GM10248 (cell line): ENCODE measurements at regions not wholly inside any gene's neighbourhood (a gene's known extent, or its start where the extent isn't known, plus 50 kb on each side); places are given as distances from the start of the nearest gene placed in this dataset.

Experiments
- CTCF ChIA-PET: fragments of 300-600 bp; sonication (Branson Sonifier 250); formaldehyde crosslinking; extraction: SDS; loops from one replicate; lab custom pipeline; 2021; ENCODE audit warnings: antibody characterized with exemption; lab: Yijun Ruan, JAX
- POLR2A ChIA-PET: fragments of 350-650 bp; sonication (Branson Sonifier 250); formaldehyde crosslinking; extraction: SDS; loops from one replicate; lab custom pipeline; 2020; ENCODE audit warnings: antibody characterized with exemption; lab: Yijun Ruan, JAX
- DNase-seq: peaks from one replicate; pipeline ENCODE4 v3.0.0; 2012; ENCODE audit errors: extremely low spot score
- TF ChIP-seq, protein P1 (sequence below): IDR thresholded peaks from 2 replicates; pipeline ENCODE4 v1.5.1; 2012; ENCODE audit warnings: mild to moderate bottlenecking, low read depth; ENCODE audit errors: extremely low read depth, missing control alignments, control extremely low read depth

DNA sequence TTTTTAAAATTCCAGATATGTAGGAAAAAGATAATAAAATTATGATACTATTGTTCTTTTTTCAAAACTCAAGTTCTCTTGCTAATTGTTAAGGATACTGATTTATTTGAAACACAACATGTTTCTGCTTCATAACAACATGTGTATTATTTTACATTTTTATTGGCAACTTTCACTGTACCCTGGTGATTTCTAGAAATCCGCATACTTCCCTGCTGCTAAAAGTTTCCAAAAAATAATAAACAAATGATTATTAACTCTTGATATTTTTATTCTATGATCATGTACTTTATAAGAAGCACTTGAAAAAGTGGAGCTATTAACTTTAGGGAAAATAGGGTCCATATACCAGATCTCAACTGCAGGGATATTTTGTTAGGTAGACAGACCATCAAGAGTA, 71.2 kb upstream of the HCCS start:
- ChIA-PET POLR2A (no interaction called here), CTCF (no interaction called here)

DNA sequence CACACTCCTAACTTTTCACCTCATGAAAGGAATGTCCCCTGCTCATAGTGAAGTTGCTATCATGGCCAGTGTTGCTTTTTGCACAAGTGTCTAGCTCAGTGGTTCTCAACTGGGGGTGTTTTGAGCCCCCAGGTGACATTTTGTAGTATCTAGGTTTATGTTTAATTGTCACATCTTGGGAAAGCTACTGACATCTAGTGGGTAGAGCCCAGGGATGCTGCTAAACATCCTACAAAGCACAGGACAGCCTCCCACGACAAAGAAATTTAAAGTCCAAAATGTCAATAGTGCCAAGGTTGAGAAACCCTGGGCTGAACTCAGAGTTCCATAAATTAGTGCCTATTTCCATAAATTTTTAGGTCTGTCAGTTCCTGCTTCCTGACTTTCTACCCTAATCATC, 70.7 kb upstream of the HCCS start:
- POLR2A ChIA-PET = no interaction called here
- TF ChIP-seq, protein P1, sequence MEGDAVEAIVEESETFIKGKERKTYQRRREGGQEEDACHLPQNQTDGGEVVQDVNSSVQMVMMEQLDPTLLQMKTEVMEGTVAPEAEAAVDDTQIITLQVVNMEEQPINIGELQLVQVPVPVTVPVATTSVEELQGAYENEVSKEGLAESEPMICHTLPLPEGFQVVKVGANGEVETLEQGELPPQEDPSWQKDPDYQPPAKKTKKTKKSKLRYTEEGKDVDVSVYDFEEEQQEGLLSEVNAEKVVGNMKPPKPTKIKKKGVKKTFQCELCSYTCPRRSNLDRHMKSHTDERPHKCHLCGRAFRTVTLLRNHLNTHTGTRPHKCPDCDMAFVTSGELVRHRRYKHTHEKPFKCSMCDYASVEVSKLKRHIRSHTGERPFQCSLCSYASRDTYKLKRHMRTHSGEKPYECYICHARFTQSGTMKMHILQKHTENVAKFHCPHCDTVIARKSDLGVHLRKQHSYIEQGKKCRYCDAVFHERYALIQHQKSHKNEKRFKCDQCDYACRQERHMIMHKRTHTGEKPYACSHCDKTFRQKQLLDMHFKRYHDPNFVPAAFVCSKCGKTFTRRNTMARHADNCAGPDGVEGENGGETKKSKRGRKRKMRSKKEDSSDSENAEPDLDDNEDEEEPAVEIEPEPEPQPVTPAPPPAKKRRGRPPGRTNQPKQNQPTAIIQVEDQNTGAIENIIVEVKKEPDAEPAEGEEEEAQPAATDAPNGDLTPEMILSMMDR = no peak
- DNase-seq = no peak
- CTCF ChIA-PET = no interaction called here

More for the DNA sequence above, 71.2 kb upstream of the HCCS start:
- TF ChIP-seq, protein P1 = no peak
- DNase-seq = no peak

DNA sequence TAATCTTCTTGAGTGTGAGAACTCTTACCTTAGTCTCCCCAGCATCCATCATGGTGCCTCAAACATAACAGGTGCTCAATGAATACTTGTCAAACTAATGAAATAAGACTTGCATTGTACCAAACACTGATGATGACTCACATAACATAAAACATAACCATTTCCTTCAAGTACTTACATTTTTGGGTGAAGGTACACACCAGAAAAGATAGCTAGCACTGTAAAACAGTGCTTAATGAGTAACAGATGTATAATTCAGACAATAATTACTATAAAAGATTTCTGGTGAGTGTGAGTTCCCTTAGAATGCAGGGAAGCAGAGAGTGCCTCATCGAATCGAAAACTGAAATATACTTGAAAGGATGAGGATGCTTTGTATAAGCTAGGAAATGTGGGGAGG, 70.1 kb upstream of the HCCS start:
- TF ChIP-seq, protein P1 = no peak
- POLR2A ChIA-PET = no interaction called here
- CTCF ChIA-PET = no interaction called here
- DNase-seq = no peak

DNA sequence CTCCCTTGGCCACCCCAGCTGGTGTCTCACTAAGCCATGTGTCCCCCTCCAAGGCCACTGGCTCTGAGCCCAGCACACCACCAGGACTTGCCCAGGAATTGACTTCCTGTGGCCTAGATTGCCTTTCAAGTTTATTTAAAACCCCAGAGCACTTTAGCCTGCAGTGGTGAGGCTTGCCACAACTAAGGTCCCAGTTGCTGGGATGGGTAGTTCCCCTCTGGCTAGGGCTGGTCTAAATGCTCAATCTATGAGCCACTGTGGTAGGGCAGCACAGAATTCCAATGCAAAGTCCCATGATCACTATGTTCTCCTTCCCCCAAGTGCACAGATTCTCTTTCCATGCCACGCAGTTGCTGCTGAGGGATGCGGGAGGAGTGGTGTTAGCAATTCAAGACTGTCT, 61.1 kb upstream of the HCCS start:
- ChIA-PET CTCF (no interaction called here), POLR2A (no interaction called here)
- no peak for DNase-seq
- TF ChIP-seq, protein P1 = no peak

DNA sequence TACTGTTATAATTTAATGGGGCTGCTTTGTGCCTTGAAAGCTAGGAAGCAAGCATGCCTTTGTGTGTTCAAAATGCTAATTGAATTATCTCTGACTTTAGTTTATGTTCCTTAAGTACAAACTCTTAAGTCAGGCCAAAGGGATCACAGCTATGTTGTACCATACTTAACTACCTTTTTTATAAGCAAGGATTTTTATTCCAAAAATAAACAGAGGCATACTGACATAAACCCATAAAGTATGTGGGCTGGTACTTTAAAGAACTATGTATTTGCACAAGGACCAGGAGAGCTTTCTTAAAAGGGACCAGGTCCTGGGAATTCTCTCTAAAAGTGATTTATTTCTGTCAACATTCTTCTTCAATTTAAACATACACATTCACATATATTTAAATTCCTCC, 57.8 kb upstream of the HCCS start:
- ChIA-PET POLR2A (no interaction called here), CTCF (no interaction called here)
- TF ChIP-seq, protein P1 = no peak
- no peak for DNase-seq

DNA sequence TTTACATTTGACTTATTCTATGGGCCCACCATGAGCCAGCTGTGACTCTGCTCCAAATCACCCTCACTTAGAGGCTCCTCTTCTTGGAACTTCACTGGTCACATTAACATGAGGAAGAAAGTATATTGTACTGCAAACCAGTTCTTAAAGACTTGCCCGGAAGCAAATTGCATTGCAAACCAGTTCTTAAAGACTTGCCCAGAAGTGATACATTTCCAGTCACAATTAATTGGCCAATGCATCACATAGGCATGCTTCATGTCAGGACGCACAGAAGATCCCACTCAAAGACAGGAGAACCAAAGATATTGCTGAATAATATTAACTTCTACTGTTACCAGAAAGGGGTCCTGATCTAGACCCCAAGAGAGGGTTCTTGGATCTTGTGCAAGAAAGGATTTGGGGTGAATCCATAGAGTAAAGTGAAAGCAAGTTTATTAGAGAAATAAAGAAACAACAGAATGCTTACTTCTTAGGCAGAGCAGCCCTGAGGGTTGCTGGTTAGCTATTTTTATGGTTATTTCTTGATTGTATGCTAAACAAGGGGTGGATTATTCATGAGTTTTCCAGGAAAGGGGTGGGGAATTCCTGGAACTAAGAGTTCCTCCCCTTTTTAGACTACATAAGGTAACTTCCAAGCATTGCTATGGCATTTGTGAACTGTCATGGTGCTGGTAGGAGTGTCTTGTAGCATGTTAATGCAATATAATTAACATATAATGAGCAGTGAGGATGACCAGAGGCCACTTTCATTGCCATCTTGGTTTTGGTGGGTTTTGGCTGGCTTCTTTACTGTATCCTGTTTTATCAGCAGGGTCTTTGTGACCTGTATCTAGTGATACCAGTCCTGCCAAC, 54.6 kb upstream of the HCCS start:
- POLR2A ChIA-PET = no interaction called here
- TF ChIP-seq, protein P1 = no peak
- DNase-seq = no peak
- CTCF ChIA-PET = no interaction called here
